ENCODE measurements at regions not wholly inside any gene's neighbourhood (a gene's known extent, or its start where the extent isn't known, plus 50 kb on each side); places are given as distances from the start of the nearest gene placed in this dataset.
"Not testable (repeated sequence)": the region's sequence is repeated elsewhere in the genome, so short reads cannot be mapped to it uniquely, and the experiment has no call there.

GRCh38 chr17:47066841-47067682, 88.0 kb upstream of the RPRML start:
- peak; percentile 44 to 55 for DNase-seq (ENCODE audit: low read depth in 2 of 2)

DNA sequence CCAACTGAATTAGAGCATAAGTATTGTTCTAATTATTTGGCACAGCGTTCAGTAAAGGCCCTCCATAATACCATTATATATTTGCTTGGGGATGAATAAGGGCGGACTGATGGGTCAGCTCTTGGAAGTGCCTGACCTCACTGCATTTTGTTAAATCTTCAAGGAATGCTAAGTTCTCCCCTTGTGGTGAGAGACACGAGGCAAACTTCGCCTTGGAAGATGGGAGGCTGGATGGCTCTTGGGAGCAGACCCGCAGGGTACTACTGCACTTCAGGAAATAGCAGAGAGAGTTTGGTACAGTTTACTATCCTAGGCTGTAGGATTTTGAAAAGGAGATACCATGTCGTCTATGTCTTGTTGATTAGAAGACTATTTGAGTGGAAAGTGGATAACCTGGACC, 87.0 kb upstream of the RPRML start:
- DNase-seq (ENCODE audit: low read depth in 2 of 2): no peak

- DNase-seq (ENCODE audit: low read depth in 2 of 2): no peak
These were observed 85.6 kb upstream of the RPRML start for GRCh38 chr17:47064684-47065083.

GRCh38 chr17:47063475-47063874, 84.4 kb upstream of the RPRML start:
- no peak for DNase-seq (ENCODE audit: low read depth in 2 of 2)

DNA sequence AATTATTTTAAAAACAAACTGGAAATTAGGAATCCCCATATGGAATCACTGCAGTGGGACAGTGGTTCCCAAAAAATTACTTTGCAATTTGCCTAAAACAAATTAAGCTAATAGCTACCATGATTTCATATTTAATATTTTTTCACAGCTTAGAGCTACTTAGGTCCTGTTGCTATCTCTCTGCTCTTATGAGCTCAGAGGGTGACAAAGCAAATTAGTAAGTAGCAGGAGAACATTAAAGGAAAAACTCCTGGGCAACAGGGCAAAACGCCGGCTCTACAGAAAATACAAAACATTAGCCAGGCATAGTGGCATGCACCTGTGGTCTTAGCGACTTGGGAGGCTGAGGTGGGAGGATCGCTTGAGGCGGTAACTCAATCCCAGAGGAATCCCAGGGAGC, 83.8 kb upstream of the RPRML start:
- DNase-seq (ENCODE audit: low read depth in 2 of 2): not testable (repeated sequence)

GRCh38 chr17:47060005-47060404, 81.0 kb upstream of the RPRML start:
- DNase-seq (ENCODE audit: low read depth in 2 of 2): not testable (repeated sequence)

DNA sequence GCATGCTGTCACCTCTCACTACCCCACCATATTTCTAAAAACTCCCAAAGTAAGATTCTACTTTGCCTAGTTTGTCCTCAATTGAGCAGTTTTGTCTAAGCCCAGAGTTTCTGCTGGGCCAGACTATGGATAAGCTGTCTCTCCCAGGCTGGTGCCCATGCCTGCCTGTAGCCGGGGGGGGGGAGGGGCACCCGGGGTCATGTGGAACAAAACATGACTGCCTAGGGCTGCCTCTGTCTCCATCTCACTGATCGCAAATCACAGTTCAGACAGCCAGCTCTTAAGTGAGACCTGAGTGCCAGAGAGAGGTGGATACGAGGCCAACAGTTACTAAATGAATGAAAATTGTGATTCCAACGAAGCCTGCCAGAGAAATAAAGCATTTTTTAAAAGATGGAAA, 78.8 kb upstream of the RPRML start:
- DNase-seq (ENCODE audit: low read depth in 2 of 2): no peak

DNA sequence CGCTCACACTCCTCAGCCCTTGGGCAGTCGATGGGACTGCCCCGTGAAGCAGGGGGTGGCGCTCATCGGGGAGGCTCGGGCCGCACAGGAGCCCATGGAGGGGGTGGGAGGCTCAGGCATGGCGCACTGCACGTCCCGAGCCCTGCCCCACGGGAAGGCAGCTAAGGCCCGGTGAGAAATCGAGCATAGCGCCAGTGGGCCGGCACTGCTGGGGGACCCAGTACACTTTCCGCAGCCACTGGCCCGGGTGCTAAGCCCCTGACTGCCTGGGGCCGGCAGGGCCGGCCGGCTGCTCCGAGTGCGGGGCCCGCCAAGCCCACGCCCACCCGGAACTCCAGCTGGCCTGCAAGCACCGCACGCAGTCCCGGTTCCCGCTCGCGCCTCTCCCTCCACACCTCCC, 78.2 kb upstream of the RPRML start:
- DNase-seq (ENCODE audit: low read depth in 2 of 2): not testable (repeated sequence)

GRCh38 chr17:47056687-47057086, 77.6 kb upstream of the RPRML start:
- not testable (repeated sequence) for DNase-seq (ENCODE audit: low read depth in 2 of 2)
